ENCODE measurements at regions not wholly inside any gene's neighbourhood (a gene's known extent, or its start where the extent isn't known, plus 50 kb on each side); places are given as distances from the start of the nearest gene placed in this dataset.

- TF ChIP-seq EZH2 (IDR thresholded peaks at IDR 0.05; ENCODE audit: borderline replicate concordance, insufficient read depth, low read length, poor library complexity, severe bottlenecking) (no peak), CTCF (IDR thresholded peaks at IDR 0.05; ENCODE audit: poor library complexity, severe bottlenecking) (no peak), EP300 (conservative IDR thresholded peaks at IDR 0.05; ENCODE audit: poor library complexity, severe bottlenecking) (no peak), REST (IDR thresholded peaks at IDR 0.05; ENCODE audit: borderline replicate concordance) (no peak), POLR2AphosphoS5 (IDR thresholded peaks at IDR 0.05) (no peak)
Measured at GRCh38 chr16:62562121-62562520, 525.9 kb upstream of the CDH8 start.
